IMR-90 (cell line): ENCODE measurements at regions not wholly inside any gene's neighbourhood (a gene's known extent, or its start where the extent isn't known, plus 50 kb on each side); places are given as distances from the start of the nearest gene placed in this dataset.

Experiments
- CEBPB ChIP-seq: IDR thresholded peaks from 2 replicates; pipeline ENCODE4 v1.6.1; 2012; ENCODE audit warnings: low read depth, low read length, improper control_type of control experiment
- CHD1 ChIP-seq: IDR thresholded peaks from 2 replicates; pipeline ENCODE4 v1.6.1; 2012; ENCODE audit warnings: low read depth, low read length, improper control_type of control experiment
- CTCF ChIP-seq: conservative IDR thresholded peaks from 2 replicates; pipeline ENCODE4 v1.5.1; 2012; ENCODE audit warnings: mild to moderate bottlenecking, low read depth, low read length, improper control_type of control experiment
- MAFK ChIP-seq: IDR thresholded peaks from 2 replicates; pipeline ENCODE4 v1.6.1; 2012; ENCODE audit warnings: low read depth, low read length, improper control_type of control experiment
- MAZ ChIP-seq: IDR thresholded peaks from 2 replicates; pipeline ENCODE4 v1.6.1; 2012; ENCODE audit warnings: low read depth, mild to moderate bottlenecking, low read length, improper control_type of control experiment, moderate library complexity, borderline replicate concordance
- NFE2L2 ChIP-seq: fragments of 150-350 bp; IDR thresholded peaks from 2 replicates; pipeline ENCODE4 v1.6.1; 2016; ENCODE audit warnings: low read depth, mild to moderate bottlenecking, low read length
- POLR2A ChIP-seq: IDR thresholded peaks from 2 replicates; pipeline ENCODE4 v1.6.1; 2012; ENCODE audit warnings: mild to moderate bottlenecking, low read depth, low read length
- RAD21 ChIP-seq: IDR thresholded peaks from 2 replicates; pipeline ENCODE4 v1.6.1; 2012; ENCODE audit warnings: low read length, improper control_type of control experiment
- RFX5 ChIP-seq: IDR thresholded peaks from 2 replicates; pipeline ENCODE4 v1.8.0; 2012; ENCODE audit warnings: low read depth, mild to moderate bottlenecking, low read length, moderate library complexity
- USF2 ChIP-seq: fragments of 150-350 bp; IDR thresholded peaks from 2 replicates; pipeline ENCODE4 v1.6.1; 2017; ENCODE audit warnings: mild to moderate bottlenecking, antibody characterized with exemption, low read length, low read depth

GRCh38 chr6:106022801-106023200 is 63.3 kb upstream of the PRDM1 start:
- TF ChIP-seq POLR2A, result no peak
- TF ChIP-seq CTCF, result no peak
- TF ChIP-seq USF2, result no peak
- TF ChIP-seq MAZ, result no peak
- TF ChIP-seq RAD21, result no peak
- no peak for TF ChIP-seq CEBPB
- no peak for TF ChIP-seq RFX5
- TF ChIP-seq CHD1, result no peak
- no peak for TF ChIP-seq MAFK
- no peak for TF ChIP-seq NFE2L2
